GM12878 (cell line): ENCODE measurements at regions not wholly inside any gene's neighbourhood (a gene's known extent, or its start where the extent isn't known, plus 50 kb on each side); places are given as distances from the start of the nearest gene placed in this dataset. TPM values are rescaled to one million over a fixed set of nuclear protein-coding genes. Genes with fewer than 3 reads are reported as not detected.

Source experiments
- small RNA-seq: library from RNA; depleted of rRNA; stranded (forward); fragments of <200 nt; gene quantifications from one replicate; pipeline ENCODE3, GENCODE V24; 2014

Small RNAs in the stretch of these regions (small RNA-seq; reads per million reads assigned to genes)
- gene RN7SL618P: not detected
